ENCODE measurements at regions not wholly inside any gene's neighbourhood (a gene's known extent, or its start where the extent isn't known, plus 50 kb on each side); places are given as distances from the start of the nearest gene placed in this dataset.

GRCh38 chr7:98470485-98471240 lies 69.8 kb upstream of the BAIAP2L1 start:
- Histone ChIP-seq H3K4me1 (ENCODE audit: control insufficient read depth, insufficient read depth, low read length, poor library complexity, severe bottlenecking) (no peaks in the 10 kb centered on the region), H3K4me3 (ENCODE audit: insufficient read depth, low read depth, low read length, poor library complexity, severe bottlenecking) (peak overlapping the region; percentile 19)
- no peak for DNase-seq

GRCh38 chr7:98469088-98469487 lies 68.2 kb upstream of the BAIAP2L1 start:
- Histone ChIP-seq H3K4me1 (ENCODE audit: control insufficient read depth, insufficient read depth, low read length, poor library complexity, severe bottlenecking) (no peaks in the 10 kb centered on the region), H3K4me3 (ENCODE audit: insufficient read depth, low read depth, low read length, poor library complexity, severe bottlenecking) (no peak overlapping the region), H3K27me3 (replicated peaks; ENCODE audit: control insufficient read depth, insufficient read depth, low read length, poor library complexity, severe bottlenecking) (no peaks in the 10 kb centered on the region), H3K36me3 (ENCODE audit: control insufficient read depth, insufficient read depth, low read length) (no peaks in the 10 kb centered on the region), H3K9me3 (ENCODE audit: control insufficient read depth, low read length) (no peaks in the 10 kb centered on the region), H3K27ac (ENCODE audit: insufficient read depth, low read length, poor library complexity, severe bottlenecking) (no peak overlapping the region)
- no peak for DNase-seq

More at GRCh38 chr7:98470485-98471240, 69.8 kb upstream of the BAIAP2L1 start:
- no peaks in the 10 kb centered on the region for H3K27me3 ChIP-seq (replicated peaks; ENCODE audit: control insufficient read depth, insufficient read depth, low read length, poor library complexity, severe bottlenecking)
- no peak overlapping the region for H3K27ac ChIP-seq (ENCODE audit: insufficient read depth, low read length, poor library complexity, severe bottlenecking)
- no peaks in the 10 kb centered on the region for H3K36me3 ChIP-seq (ENCODE audit: control insufficient read depth, insufficient read depth, low read length)
- no peaks in the 10 kb centered on the region for H3K9me3 ChIP-seq (ENCODE audit: control insufficient read depth, low read length)

- no peaks in the 10 kb centered on the region for H3K4me1 ChIP-seq (ENCODE audit: control insufficient read depth, insufficient read depth, low read length, poor library complexity, severe bottlenecking)
- no peak overlapping the region for H3K27ac ChIP-seq (ENCODE audit: insufficient read depth, low read length, poor library complexity, severe bottlenecking)
Observed at GRCh38 chr7:98467570-98468312, 66.9 kb upstream of the BAIAP2L1 start.

GRCh38 chr7:98465022-98465421 lies 64.1 kb upstream of the BAIAP2L1 start:
- H3K9me3 ChIP-seq (ENCODE audit: control insufficient read depth, low read length), result no peaks in the 10 kb centered on the region
- no peaks in the 10 kb centered on the region for H3K4me1 ChIP-seq (ENCODE audit: control insufficient read depth, insufficient read depth, low read length, poor library complexity, severe bottlenecking)
- no peaks in the 10 kb centered on the region for H3K36me3 ChIP-seq (ENCODE audit: control insufficient read depth, insufficient read depth, low read length)
- DNase-seq, result no peak
- no peak overlapping the region for H3K4me3 ChIP-seq (ENCODE audit: insufficient read depth, low read depth, low read length, poor library complexity, severe bottlenecking)
- H3K27me3 ChIP-seq (replicated peaks; ENCODE audit: control insufficient read depth, insufficient read depth, low read length, poor library complexity, severe bottlenecking), result no peaks in the 10 kb centered on the region
- H3K27ac ChIP-seq (ENCODE audit: insufficient read depth, low read length, poor library complexity, severe bottlenecking), result no peak overlapping the region

More at GRCh38 chr7:98467570-98468312, 66.9 kb upstream of the BAIAP2L1 start:
- DNase-seq, result no peak
- H3K27me3 ChIP-seq (replicated peaks; ENCODE audit: control insufficient read depth, insufficient read depth, low read length, poor library complexity, severe bottlenecking), result no peaks in the 10 kb centered on the region
- no peaks in the 10 kb centered on the region for H3K36me3 ChIP-seq (ENCODE audit: control insufficient read depth, insufficient read depth, low read length)
- no peaks in the 10 kb centered on the region for H3K9me3 ChIP-seq (ENCODE audit: control insufficient read depth, low read length)
- H3K4me3 ChIP-seq (ENCODE audit: insufficient read depth, low read depth, low read length, poor library complexity, severe bottlenecking), result no peak overlapping the region

- Histone ChIP-seq H3K9me3 (ENCODE audit: control insufficient read depth, low read length) (no peaks in the 10 kb centered on the region), H3K36me3 (ENCODE audit: control insufficient read depth, insufficient read depth, low read length) (no peaks in the 10 kb centered on the region), H3K4me1 (ENCODE audit: control insufficient read depth, insufficient read depth, low read length, poor library complexity, severe bottlenecking) (no peaks in the 10 kb centered on the region), H3K27ac (ENCODE audit: insufficient read depth, low read length, poor library complexity, severe bottlenecking) (no peak overlapping the region), H3K27me3 (replicated peaks; ENCODE audit: control insufficient read depth, insufficient read depth, low read length, poor library complexity, severe bottlenecking) (no peaks in the 10 kb centered on the region), H3K4me3 (ENCODE audit: insufficient read depth, low read depth, low read length, poor library complexity, severe bottlenecking) (no peak overlapping the region)
- no peak for DNase-seq
Observed at GRCh38 chr7:98464558-98464940, 63.7 kb upstream of the BAIAP2L1 start.

GRCh38 chr7:98463837-98464557 lies 63.1 kb upstream of the BAIAP2L1 start:
- H3K27me3 ChIP-seq (replicated peaks; ENCODE audit: control insufficient read depth, insufficient read depth, low read length, poor library complexity, severe bottlenecking), result no peaks in the 10 kb centered on the region
- no peak for DNase-seq
- no peaks in the 10 kb centered on the region for H3K4me1 ChIP-seq (ENCODE audit: control insufficient read depth, insufficient read depth, low read length, poor library complexity, severe bottlenecking)
- H3K36me3 ChIP-seq (ENCODE audit: control insufficient read depth, insufficient read depth, low read length), result no peaks in the 10 kb centered on the region
- H3K27ac ChIP-seq (ENCODE audit: insufficient read depth, low read length, poor library complexity, severe bottlenecking), result no peak overlapping the region
- H3K4me3 ChIP-seq (ENCODE audit: insufficient read depth, low read depth, low read length, poor library complexity, severe bottlenecking), result no peak overlapping the region
- no peaks in the 10 kb centered on the region for H3K9me3 ChIP-seq (ENCODE audit: control insufficient read depth, low read length)

- Histone ChIP-seq H3K9me3 (ENCODE audit: control insufficient read depth, low read length) (no peaks in the 10 kb centered on the region), H3K36me3 (ENCODE audit: control insufficient read depth, insufficient read depth, low read length) (no peaks in the 10 kb centered on the region), H3K27ac (ENCODE audit: insufficient read depth, low read length, poor library complexity, severe bottlenecking) (no peak overlapping the region), H3K4me1 (ENCODE audit: control insufficient read depth, insufficient read depth, low read length, poor library complexity, severe bottlenecking) (no peaks in the 10 kb centered on the region), H3K27me3 (replicated peaks; ENCODE audit: control insufficient read depth, insufficient read depth, low read length, poor library complexity, severe bottlenecking) (no peaks in the 10 kb centered on the region), H3K4me3 (ENCODE audit: insufficient read depth, low read depth, low read length, poor library complexity, severe bottlenecking) (no peak overlapping the region)
- DNase-seq, result no peak
Observed at GRCh38 chr7:98462911-98463633, 62.2 kb upstream of the BAIAP2L1 start.

- no peak overlapping the region for H3K4me3 ChIP-seq (ENCODE audit: insufficient read depth, low read depth, low read length, poor library complexity, severe bottlenecking)
- no peaks in the 10 kb centered on the region for H3K9me3 ChIP-seq (ENCODE audit: control insufficient read depth, low read length)
- H3K4me1 ChIP-seq (ENCODE audit: control insufficient read depth, insufficient read depth, low read length, poor library complexity, severe bottlenecking), result no peaks in the 10 kb centered on the region
- no peak for DNase-seq
- H3K36me3 ChIP-seq (ENCODE audit: control insufficient read depth, insufficient read depth, low read length), result no peaks in the 10 kb centered on the region
- H3K27ac ChIP-seq (ENCODE audit: insufficient read depth, low read length, poor library complexity, severe bottlenecking), result no peak overlapping the region
- H3K27me3 ChIP-seq (replicated peaks; ENCODE audit: control insufficient read depth, insufficient read depth, low read length, poor library complexity, severe bottlenecking), result no peaks in the 10 kb centered on the region
Observed at GRCh38 chr7:98460902-98461301, 60.0 kb upstream of the BAIAP2L1 start.

- Histone ChIP-seq H3K4me1 (ENCODE audit: control insufficient read depth, insufficient read depth, low read length, poor library complexity, severe bottlenecking) (no peaks in the 10 kb centered on the region), H3K4me3 (ENCODE audit: insufficient read depth, low read depth, low read length, poor library complexity, severe bottlenecking) (no peak overlapping the region), H3K27ac (ENCODE audit: insufficient read depth, low read length, poor library complexity, severe bottlenecking) (no peak overlapping the region), H3K36me3 (ENCODE audit: control insufficient read depth, insufficient read depth, low read length) (no peaks in the 10 kb centered on the region), H3K27me3 (replicated peaks; ENCODE audit: control insufficient read depth, insufficient read depth, low read length, poor library complexity, severe bottlenecking) (no peaks in the 10 kb centered on the region), H3K9me3 (ENCODE audit: control insufficient read depth, low read length) (no peaks in the 10 kb centered on the region)
- no peak for DNase-seq
Observed at GRCh38 chr7:98459529-98459928, 58.6 kb upstream of the BAIAP2L1 start.
